ENCODE measurements at regions not wholly inside any gene's neighbourhood (a gene's known extent, or its start where the extent isn't known, plus 50 kb on each side); places are given as distances from the start of the nearest gene placed in this dataset.
"Not testable (repeated sequence)": the region's sequence is repeated elsewhere in the genome, so short reads cannot be mapped to it uniquely, and the experiment has no call there.

- not testable (repeated sequence) for DNase-seq (ENCODE audit: low read depth)
These were observed 470.7 kb upstream of the C16orf82 start for GRCh38 chr16:26596033-26596432.

- DNase-seq (ENCODE audit: low read depth) = peak; percentile 28
These were observed 468.7 kb upstream of the C16orf82 start for GRCh38 chr16:26598061-26598460.

GRCh38 chr16:26598998-26599784, 467.5 kb upstream of the C16orf82 start:
- DNase-seq (ENCODE audit: low read depth) = no peak

- no peak for DNase-seq (ENCODE audit: low read depth)
These were observed 467.0 kb upstream of the C16orf82 start for GRCh38 chr16:26599785-26600104.

- DNase-seq (ENCODE audit: low read depth) = no peak
These were observed 465.4 kb upstream of the C16orf82 start for GRCh38 chr16:26601335-26601734.

- no peak for DNase-seq (ENCODE audit: low read depth)
These were observed 461.0 kb upstream of the C16orf82 start for GRCh38 chr16:26605626-26606271.

GRCh38 chr16:26606381-26607150, 460.2 kb upstream of the C16orf82 start:
- no peak for DNase-seq (ENCODE audit: low read depth)

- DNase-seq (ENCODE audit: low read depth) = no peak
These were observed 452.4 kb upstream of the C16orf82 start for GRCh38 chr16:26614237-26614841.

- DNase-seq (ENCODE audit: low read depth) = no peak
These were observed 443.3 kb upstream of the C16orf82 start for GRCh38 chr16:26623442-26623841.

- no peak for DNase-seq (ENCODE audit: low read depth)
These were observed 438.8 kb upstream of the C16orf82 start for GRCh38 chr16:26627958-26628357.

- DNase-seq (ENCODE audit: low read depth) = not testable (repeated sequence)
These were observed 435.4 kb upstream of the C16orf82 start for GRCh38 chr16:26631365-26631764.

- no peak for DNase-seq (ENCODE audit: low read depth)
These were observed 424.6 kb upstream of the C16orf82 start for GRCh38 chr16:26642047-26642664.

- no peak for DNase-seq (ENCODE audit: low read depth)
These were observed 423.2 kb upstream of the C16orf82 start for GRCh38 chr16:26643519-26643918.

GRCh38 chr16:26644912-26645543, 421.7 kb upstream of the C16orf82 start:
- DNase-seq (ENCODE audit: low read depth) = no peak

GRCh38 chr16:26645614-26646013, 421.1 kb upstream of the C16orf82 start:
- DNase-seq (ENCODE audit: low read depth) = no peak

GRCh38 chr16:26647870-26648269, 418.9 kb upstream of the C16orf82 start:
- no peak for DNase-seq (ENCODE audit: low read depth)

- no peak for DNase-seq (ENCODE audit: low read depth)
These were observed 417.9 kb upstream of the C16orf82 start for GRCh38 chr16:26648851-26649250.

- no peak for DNase-seq (ENCODE audit: low read depth)
These were observed 417.2 kb upstream of the C16orf82 start for GRCh38 chr16:26649381-26650045.

GRCh38 chr16:26651464-26651863, 415.3 kb upstream of the C16orf82 start:
- no peak for DNase-seq (ENCODE audit: low read depth)

GRCh38 chr16:26651884-26652283, 414.8 kb upstream of the C16orf82 start:
- no peak for DNase-seq (ENCODE audit: low read depth)

GRCh38 chr16:26658486-26658885, 408.2 kb upstream of the C16orf82 start:
- no peak for DNase-seq (ENCODE audit: low read depth)
